SK-N-SH treated with all-trans-retinoic acid at 6 μM for 48 hours (cell line): ENCODE measurements at regions not wholly inside any gene's neighbourhood (a gene's known extent, or its start where the extent isn't known, plus 50 kb on each side); places are given as distances from the start of the nearest gene placed in this dataset.

Experiments used
- ARNTL ChIP-seq: fragments of 450-650 bp; formaldehyde crosslinking; IDR thresholded peaks from 2 replicates; pipeline ENCODE4 v1.5.0; 2020; ENCODE audit warnings: low read depth, mild to moderate bottlenecking, moderate library complexity, borderline replicate concordance
- BACH2 ChIP-seq: fragments of 250-450 bp; sonication (Bioruptor Pico); IDR thresholded peaks from 2 replicates; pipeline ENCODE4 v1.9.0; 2021; ENCODE audit warnings: mild to moderate bottlenecking, borderline replicate concordance
- CREB5 ChIP-seq: fragments of 250-450 bp; sonication (Bioruptor Pico); IDR thresholded peaks from 2 replicates; pipeline ENCODE4 v1.5.1; 2020; ENCODE audit warnings: low read depth, mild to moderate bottlenecking, moderate library complexity
- OSR1 ChIP-seq: fragments of 250-450 bp; sonication (Bioruptor Pico); IDR thresholded peaks from 2 replicates; pipeline ENCODE4 v1.8.0; 2022; ENCODE audit warnings: moderate library complexity, mild to moderate bottlenecking, inconsistent platforms
- RARB ChIP-seq: fragments of 250-450 bp; sonication (Bioruptor Pico); IDR thresholded peaks from 2 replicates; pipeline ENCODE4 v1.8.0; 2021; ENCODE audit warnings: mild to moderate bottlenecking, moderate library complexity
- SNAI2 ChIP-seq: fragments of 250-450 bp; sonication (Bioruptor Pico); IDR thresholded peaks from 2 replicates; pipeline ENCODE4 v1.5.0; 2020; ENCODE audit warnings: mild to moderate bottlenecking, moderate library complexity
- TCF4 ChIP-seq: fragments of 250-450 bp; sonication (Bioruptor Pico); IDR thresholded peaks from 2 replicates; pipeline ENCODE4 v1.8.0; 2021; ENCODE audit warnings: mild to moderate bottlenecking, moderate library complexity, borderline replicate concordance
- TOX ChIP-seq: fragments of 250-450 bp; sonication (Bioruptor Pico); IDR thresholded peaks from 2 replicates; pipeline ENCODE4 v1.8.0; 2021; ENCODE audit warnings: mild to moderate bottlenecking, moderate library complexity, borderline replicate concordance
- ZFP3 ChIP-seq: fragments of 250-450 bp; sonication (Bioruptor Pico); IDR thresholded peaks from 2 replicates; pipeline ENCODE4 v1.5.0; 2020; ENCODE audit warnings: mild to moderate bottlenecking, moderate library complexity
- ZFP30 ChIP-seq: fragments of 450-650 bp; formaldehyde crosslinking; IDR thresholded peaks from 2 replicates; pipeline ENCODE4 v1.5.0; 2022; ENCODE audit warnings: mild to moderate bottlenecking, moderate library complexity
- ZNF70 ChIP-seq: fragments of 450-650 bp; formaldehyde crosslinking; IDR thresholded peaks from 2 replicates; pipeline ENCODE4 v1.5.0; 2020; ENCODE audit warnings: mild to moderate bottlenecking, moderate library complexity
- TF ChIP-seq, protein P1 (sequence below): fragments of 250-450 bp; sonication (Bioruptor Pico); IDR thresholded peaks from 2 replicates; pipeline ENCODE4 v1.8.0; 2020; ENCODE audit warnings: mild to moderate bottlenecking, moderate library complexity, borderline replicate concordance
- TF ChIP-seq, protein P2 (sequence below): fragments of 250-450 bp; sonication (Bioruptor Pico); IDR thresholded peaks from 2 replicates; pipeline ENCODE4 v1.8.0; 2021; ENCODE audit warnings: low read depth, mild to moderate bottlenecking, moderate library complexity, borderline replicate concordance
- TF ChIP-seq, protein P3 (sequence below): fragments of 250-450 bp; sonication (Bioruptor Pico); IDR thresholded peaks from 2 replicates; pipeline ENCODE4 v1.5.1; 2021; ENCODE audit warnings: mild to moderate bottlenecking, moderate library complexity

DNA sequence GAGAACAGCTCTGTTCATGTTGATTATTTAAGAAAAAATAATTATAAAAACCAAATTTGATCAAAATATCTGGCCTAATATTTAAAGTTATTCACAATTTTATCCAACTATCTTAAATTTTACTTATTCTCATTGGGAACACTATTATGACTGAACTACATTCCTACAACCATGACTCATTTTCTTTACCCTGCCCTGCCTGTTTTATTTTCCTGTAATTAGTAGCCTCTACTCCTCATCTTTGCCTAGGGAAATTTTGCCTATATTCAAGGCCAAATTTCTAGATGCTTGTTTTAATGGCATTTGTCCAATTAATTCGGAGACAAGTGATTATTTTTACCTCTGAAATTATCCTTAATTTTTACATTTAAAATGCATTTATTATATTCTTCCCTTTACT, 289.7 kb upstream of the TMEM229A start:
- no peak for TF ChIP-seq CREB5
- TF ChIP-seq ZFP3 (CRISPR knock-in tag) = no peak
- TF ChIP-seq SNAI2 (CRISPR knock-in tag) = no peak
- TF ChIP-seq TCF4 (CRISPR knock-in tag) = no peak
- no peak for TF ChIP-seq ARNTL (CRISPR knock-in tag)
- TF ChIP-seq, protein P1, sequence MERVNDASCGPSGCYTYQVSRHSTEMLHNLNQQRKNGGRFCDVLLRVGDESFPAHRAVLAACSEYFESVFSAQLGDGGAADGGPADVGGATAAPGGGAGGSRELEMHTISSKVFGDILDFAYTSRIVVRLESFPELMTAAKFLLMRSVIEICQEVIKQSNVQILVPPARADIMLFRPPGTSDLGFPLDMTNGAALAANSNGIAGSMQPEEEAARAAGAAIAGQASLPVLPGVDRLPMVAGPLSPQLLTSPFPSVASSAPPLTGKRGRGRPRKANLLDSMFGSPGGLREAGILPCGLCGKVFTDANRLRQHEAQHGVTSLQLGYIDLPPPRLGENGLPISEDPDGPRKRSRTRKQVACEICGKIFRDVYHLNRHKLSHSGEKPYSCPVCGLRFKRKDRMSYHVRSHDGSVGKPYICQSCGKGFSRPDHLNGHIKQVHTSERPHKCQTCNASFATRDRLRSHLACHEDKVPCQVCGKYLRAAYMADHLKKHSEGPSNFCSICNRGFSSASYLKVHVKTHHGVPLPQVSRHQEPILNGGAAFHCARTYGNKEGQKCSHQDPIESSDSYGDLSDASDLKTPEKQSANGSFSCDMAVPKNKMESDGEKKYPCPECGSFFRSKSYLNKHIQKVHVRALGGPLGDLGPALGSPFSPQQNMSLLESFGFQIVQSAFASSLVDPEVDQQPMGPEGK = no peak
- TF ChIP-seq, protein P2, sequence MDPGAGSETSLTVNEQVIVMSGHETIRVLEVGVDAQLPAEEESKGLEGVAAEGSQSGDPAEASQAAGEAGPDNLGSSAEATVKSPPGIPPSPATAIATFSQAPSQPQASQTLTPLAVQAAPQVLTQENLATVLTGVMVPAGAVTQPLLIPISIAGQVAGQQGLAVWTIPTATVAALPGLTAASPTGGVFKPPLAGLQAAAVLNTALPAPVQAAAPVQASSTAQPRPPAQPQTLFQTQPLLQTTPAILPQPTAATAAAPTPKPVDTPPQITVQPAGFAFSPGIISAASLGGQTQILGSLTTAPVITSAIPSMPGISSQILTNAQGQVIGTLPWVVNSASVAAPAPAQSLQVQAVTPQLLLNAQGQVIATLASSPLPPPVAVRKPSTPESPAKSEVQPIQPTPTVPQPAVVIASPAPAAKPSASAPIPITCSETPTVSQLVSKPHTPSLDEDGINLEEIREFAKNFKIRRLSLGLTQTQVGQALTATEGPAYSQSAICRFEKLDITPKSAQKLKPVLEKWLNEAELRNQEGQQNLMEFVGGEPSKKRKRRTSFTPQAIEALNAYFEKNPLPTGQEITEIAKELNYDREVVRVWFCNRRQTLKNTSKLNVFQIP = no peak
- no peak for TF ChIP-seq BACH2 (CRISPR knock-in tag)
- TF ChIP-seq ZNF70 (CRISPR knock-in tag) = no peak
- TF ChIP-seq ZFP30 (CRISPR knock-in tag) = no peak
- TF ChIP-seq, protein P3, sequence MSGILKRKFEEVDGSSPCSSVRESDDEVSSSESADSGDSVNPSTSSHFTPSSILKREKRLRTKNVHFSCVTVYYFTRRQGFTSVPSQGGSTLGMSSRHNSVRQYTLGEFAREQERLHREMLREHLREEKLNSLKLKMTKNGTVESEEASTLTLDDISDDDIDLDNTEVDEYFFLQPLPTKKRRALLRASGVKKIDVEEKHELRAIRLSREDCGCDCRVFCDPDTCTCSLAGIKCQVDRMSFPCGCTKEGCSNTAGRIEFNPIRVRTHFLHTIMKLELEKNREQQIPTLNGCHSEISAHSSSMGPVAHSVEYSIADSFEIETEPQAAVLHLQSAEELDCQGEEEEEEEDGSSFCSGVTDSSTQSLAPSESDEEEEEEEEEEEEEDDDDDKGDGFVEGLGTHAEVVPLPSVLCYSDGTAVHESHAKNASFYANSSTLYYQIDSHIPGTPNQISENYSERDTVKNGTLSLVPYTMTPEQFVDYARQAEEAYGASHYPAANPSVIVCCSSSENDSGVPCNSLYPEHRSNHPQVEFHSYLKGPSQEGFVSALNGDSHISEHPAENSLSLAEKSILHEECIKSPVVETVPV = no peak
- TF ChIP-seq OSR1 (CRISPR knock-in tag) = no peak
- no peak for TF ChIP-seq RARB
- TF ChIP-seq TOX (CRISPR knock-in tag) = no peak
